ENCODE measurements at regions not wholly inside any gene's neighbourhood (a gene's known extent, or its start where the extent isn't known, plus 50 kb on each side); places are given as distances from the start of the nearest gene placed in this dataset.

DNA sequence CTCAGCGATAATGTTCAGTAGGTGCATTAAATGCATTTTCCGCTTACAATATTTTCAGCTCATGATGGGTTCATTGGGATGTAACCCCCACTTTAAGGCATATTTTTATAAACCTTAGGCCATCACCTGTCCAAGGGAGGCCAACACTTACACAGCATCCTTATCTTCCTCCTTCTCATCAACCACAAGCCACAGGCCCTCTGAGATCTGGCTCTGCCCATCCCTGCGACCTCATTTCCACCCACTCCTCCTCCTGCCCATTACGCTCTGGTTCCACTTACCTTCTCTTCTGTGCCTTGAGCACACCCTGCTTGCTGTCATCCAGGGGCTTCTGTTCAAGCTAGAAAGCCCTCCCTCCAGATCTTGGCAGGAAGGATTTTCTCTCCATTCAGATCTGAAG, 93.2 kb downstream of the EGLN3 start:
- SMC1A ChIA-PET (ENCODE audit: uncharacterized antibody, unreplicated experiment) = interaction anchor here (1.0 to 4.6 kb wide), 6 partner anchors 10 to 79 kb away, joined by 3 to 31 read pairs (median 6); no protein-coding TSS in a partner anchor
- no peak overlapping the region for H2AFZ ChIP-seq (ENCODE audit: control insufficient read depth, low read depth, low read length)
- H3K27ac ChIP-seq (ENCODE audit: control insufficient read depth, insufficient read depth) = no peak overlapping the region
- no peak for FAIRE-seq
- in situ Hi-C loops (cut with MboI) = no loop called here
- no peak overlapping the region for H3K4me2 ChIP-seq (ENCODE audit: control insufficient read depth, insufficient read depth)
- H3K79me2 ChIP-seq (ENCODE audit: control insufficient read depth, insufficient read depth, low read length) = no peaks in the 10 kb centered on the region
- H3K27me3 ChIP-seq (replicated peaks in 1 of 2; ENCODE audit: control insufficient read depth in 2 of 2, insufficient read depth in 2 of 2, low read length in 1 of 2) = no peaks in the 10 kb centered on the region
- WGBS (ENCODE audit: insufficient coverage, insufficient replicate concordance, low lambda C conversion rate, missing lambda C conversion rate) = 58% methylated on average over 4 of the region's 4 CpGs
- no peak for DNase-seq (ENCODE audit: low read depth, low spot score)
- H3K9ac ChIP-seq (ENCODE audit: control insufficient read depth, insufficient read depth, low read length) = no peak overlapping the region
- H3K4me1 ChIP-seq (ENCODE audit: control insufficient read depth, insufficient read depth, low read length) = peaks cover 3% of the 10 kb centered on the region; the same call in 1 of the 2 replicates
- intact Hi-C loops (cut with micrococcal nuclease; ENCODE audit: unreplicated experiment) = no loop called here
- BruUV-seq (replicated peaks) = no TSS peak
- POLR2A ChIA-PET = interaction anchor here (0.6 to 1.3 kb wide), 2 partner anchors 10 to 124 kb away, joined by 3 read pairs; no protein-coding TSS in a partner anchor
- no peaks in the 10 kb centered on the region for H4K20me1 ChIP-seq (ENCODE audit: control insufficient read depth, insufficient read depth)
- H3K36me3 ChIP-seq (ENCODE audit: control insufficient read depth in 2 of 2, insufficient read depth in 2 of 2, low read length in 1 of 2) = no peaks in the 10 kb centered on the region
- TF ChIP-seq HDGF (IDR thresholded peaks at IDR 0.05) (no peak), SMAD5 (IDR thresholded peaks at IDR 0.05; ENCODE audit: low read depth) (no peak), ZNF217 (IDR thresholded peaks at IDR 0.05) (no peak), CHD2 (IDR thresholded peaks at IDR 0.05; ENCODE audit: borderline replicate concordance, low read depth, low read length) (no peak), SUZ12 (IDR thresholded peaks at IDR 0.05; ENCODE audit: unreplicated experiment) (no peak), POLR2AphosphoS5 (IDR thresholded peaks at IDR 0.05; ENCODE audit: low read length) (no peak), POLR2AphosphoS2 (IDR thresholded peaks at IDR 0.05; ENCODE audit: low read depth, low read length) (no peak), NR2F1 (conservative IDR thresholded peaks at IDR 0.05) (no peak)
- TF ChIP-seq, protein P1, sequence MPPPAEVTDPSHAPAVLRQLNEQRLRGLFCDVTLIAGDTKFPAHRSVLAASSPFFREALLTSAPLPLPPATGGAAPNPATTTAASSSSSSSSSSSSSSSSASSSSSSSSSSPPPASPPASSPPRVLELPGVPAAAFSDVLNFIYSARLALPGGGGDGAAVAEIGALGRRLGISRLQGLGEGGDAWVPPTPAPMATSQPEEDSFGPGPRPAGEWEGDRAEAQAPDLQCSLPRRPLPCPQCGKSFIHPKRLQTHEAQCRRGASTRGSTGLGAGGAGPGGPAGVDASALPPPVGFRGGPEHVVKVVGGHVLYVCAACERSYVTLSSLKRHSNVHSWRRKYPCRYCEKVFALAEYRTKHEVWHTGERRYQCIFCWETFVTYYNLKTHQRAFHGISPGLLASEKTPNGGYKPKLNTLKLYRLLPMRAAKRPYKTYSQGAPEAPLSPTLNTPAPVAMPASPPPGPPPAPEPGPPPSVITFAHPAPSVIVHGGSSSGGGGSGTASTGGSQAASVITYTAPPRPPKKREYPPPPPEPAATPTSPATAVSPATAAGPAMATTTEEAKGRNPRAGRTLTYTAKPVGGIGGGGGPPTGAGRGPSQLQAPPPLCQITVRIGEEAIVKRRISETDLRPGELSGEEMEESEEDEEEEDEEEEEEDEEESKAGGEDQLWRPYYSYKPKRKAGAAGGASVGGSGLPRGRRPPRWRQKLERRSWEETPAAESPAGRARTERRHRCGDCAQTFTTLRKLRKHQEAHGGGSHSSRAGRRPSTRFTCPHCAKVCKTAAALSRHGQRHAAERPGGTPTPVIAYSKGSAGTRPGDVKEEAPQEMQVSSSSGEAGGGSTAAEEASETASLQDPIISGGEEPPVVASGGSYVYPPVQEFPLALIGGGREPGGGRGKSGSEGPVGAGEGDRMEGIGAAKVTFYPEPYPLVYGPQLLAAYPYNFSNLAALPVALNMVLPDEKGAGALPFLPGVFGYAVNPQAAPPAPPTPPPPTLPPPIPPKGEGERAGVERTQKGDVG (CRISPR knock-in tag; IDR thresholded peaks at IDR 0.05) = no peak
- TF ChIP-seq, protein P2, sequence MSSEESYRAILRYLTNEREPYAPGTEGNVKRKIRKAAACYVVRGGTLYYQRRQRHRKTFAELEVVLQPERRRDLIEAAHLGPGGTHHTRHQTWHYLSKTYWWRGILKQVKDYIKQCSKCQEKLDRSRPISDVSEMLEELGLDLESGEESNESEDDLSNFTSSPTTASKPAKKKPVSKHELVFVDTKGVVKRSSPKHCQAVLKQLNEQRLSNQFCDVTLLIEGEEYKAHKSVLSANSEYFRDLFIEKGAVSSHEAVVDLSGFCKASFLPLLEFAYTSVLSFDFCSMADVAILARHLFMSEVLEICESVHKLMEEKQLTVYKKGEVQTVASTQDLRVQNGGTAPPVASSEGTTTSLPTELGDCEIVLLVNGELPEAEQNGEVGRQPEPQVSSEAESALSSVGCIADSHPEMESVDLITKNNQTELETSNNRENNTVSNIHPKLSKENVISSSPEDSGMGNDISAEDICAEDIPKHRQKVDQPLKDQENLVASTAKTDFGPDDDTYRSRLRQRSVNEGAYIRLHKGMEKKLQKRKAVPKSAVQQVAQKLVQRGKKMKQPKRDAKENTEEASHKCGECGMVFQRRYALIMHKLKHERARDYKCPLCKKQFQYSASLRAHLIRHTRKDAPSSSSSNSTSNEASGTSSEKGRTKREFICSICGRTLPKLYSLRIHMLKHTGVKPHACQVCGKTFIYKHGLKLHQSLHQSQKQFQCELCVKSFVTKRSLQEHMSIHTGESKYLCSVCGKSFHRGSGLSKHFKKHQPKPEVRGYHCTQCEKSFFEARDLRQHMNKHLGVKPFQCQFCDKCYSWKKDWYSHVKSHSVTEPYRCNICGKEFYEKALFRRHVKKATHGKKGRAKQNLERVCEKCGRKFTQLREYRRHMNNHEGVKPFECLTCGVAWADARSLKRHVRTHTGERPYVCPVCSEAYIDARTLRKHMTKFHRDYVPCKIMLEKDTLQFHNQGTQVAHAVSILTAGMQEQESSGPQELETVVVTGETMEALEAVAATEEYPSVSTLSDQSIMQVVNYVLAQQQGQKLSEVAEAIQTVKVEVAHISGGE (CRISPR knock-in tag; IDR thresholded peaks at IDR 0.05) = no peak
- TF ChIP-seq, protein P3, sequence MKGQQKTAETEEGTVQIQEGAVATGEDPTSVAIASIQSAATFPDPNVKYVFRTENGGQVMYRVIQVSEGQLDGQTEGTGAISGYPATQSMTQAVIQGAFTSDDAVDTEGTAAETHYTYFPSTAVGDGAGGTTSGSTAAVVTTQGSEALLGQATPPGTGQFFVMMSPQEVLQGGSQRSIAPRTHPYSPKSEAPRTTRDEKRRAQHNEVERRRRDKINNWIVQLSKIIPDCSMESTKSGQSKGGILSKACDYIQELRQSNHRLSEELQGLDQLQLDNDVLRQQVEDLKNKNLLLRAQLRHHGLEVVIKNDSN (IDR thresholded peaks at IDR 0.05; ENCODE audit: borderline replicate concordance, extremely low read length, insufficient read depth, low read depth, low read length) = no peak
- TF ChIP-seq, protein P4, sequence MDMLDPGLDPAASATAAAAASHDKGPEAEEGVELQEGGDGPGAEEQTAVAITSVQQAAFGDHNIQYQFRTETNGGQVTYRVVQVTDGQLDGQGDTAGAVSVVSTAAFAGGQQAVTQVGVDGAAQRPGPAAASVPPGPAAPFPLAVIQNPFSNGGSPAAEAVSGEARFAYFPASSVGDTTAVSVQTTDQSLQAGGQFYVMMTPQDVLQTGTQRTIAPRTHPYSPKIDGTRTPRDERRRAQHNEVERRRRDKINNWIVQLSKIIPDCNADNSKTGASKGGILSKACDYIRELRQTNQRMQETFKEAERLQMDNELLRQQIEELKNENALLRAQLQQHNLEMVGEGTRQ (IDR thresholded peaks at IDR 0.05; ENCODE audit: borderline replicate concordance, low read depth, low read length) = no peak
- RAD21 ChIA-PET (ENCODE audit: unreplicated experiment) = interaction anchor here (0.6 to 2.4 kb wide), 2 partner anchors 17 to 241 kb away, joined by 3 to 12 read pairs; no protein-coding TSS in a partner anchor
- ATAC-seq = no peak
- H3K4me3 ChIP-seq = no peak overlapping the region
- CTCF ChIA-PET = interaction anchor here (0.5 to 3.4 kb wide), 5 partner anchors 9 to 1056 kb away, joined by 3 to 18 read pairs (median 6); no protein-coding TSS in a partner anchor
- H3K9me3 ChIP-seq (replicated peaks; ENCODE audit: control insufficient read depth, insufficient read depth, low read length) = no peaks in the 10 kb centered on the region

All from GM12878 (cell line).